ENCODE measurements at regions not wholly inside any gene's neighbourhood (a gene's known extent, or its start where the extent isn't known, plus 50 kb on each side); places are given as distances from the start of the nearest gene placed in this dataset.

DNA sequence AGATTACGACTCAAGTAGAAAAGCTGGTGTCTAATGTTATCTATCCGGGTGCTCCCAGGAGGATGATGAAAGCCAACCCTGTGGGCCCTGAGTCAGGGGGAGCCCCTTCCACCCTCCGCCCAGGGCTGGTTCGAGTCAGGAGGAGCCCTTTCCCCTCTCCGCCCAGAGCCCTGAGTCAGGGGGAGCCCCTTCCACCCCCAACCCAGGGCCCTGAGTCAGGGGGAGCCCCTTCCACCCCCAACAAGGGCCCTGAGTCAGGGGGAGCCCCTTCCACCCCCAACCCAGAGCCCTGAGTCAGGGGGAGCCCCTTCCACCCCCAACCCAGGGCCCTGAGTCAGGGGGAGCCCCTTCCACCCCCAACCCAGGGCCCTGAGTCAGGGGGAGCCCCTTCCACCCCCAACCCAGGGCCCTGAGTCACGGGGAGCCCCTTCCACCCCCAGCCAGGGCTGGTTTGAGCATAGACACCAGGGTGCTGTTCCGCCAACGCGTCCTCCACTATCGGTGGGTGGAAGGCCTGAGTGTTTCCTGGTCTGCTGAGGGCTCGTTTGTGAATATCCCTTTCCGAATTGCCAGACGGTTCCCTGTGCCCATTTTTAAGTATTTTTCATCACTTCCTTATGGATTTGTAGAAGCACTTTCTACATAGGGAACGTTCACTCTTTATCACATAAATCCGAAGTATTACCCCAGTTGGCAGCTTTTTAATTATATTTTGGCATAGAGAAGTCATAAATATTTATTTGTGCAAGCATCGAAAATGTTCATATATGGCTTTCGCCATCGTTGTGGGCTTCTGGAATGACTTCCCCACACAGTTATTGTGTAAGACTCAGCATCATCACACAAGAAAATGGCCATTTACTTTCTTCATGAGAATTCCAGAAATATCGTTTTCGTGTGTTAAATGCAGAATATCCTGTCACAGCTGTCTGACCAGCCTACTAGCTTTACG lies 380.6 kb downstream of the BRD1 start:
- FAIRE-seq: no peak
- no peak for DNase-seq (ENCODE audit: low spot score)

DNA sequence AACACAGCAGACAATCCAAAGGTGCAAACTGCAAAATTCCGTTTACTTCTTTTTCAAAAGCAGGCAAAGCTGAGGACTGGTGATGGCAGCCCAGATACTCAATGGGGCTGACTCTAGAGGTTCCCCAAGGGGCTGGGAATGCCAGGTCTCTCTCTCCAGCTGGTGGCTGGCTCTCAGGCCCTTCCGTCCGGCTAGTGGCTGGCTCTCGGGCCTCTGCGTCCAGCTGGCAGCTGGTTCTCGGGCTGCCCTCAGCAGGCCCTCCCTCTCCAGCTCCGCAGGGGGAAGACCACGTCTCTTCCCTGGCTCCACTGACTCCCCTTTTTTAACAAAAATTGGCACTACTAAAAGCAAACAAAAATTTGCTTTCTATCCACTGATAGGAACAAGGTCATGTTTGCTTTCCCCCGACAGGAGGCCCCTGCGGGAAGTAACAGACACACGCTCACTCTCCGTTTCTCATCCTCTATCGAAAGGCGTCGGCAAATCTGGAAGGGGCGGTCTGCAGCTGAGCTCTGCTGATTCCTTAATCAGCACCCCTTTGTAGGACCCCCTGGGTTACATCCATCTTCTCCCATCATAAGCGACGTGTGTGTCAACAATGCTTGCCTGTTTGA lies 381.4 kb downstream of the BRD1 start:
- FAIRE-seq (no peak), DNase-seq (ENCODE audit: low spot score) (no peak)

GRCh38 chr22:49444781-49445180 lies 382.9 kb downstream of the BRD1 start:
- no peak for FAIRE-seq
- no peak for DNase-seq (ENCODE audit: low spot score)

GRCh38 chr22:49440931-49441330 lies 386.7 kb downstream of the BRD1 start:
- no peak for FAIRE-seq

GRCh38 chr22:49439373-49439772 lies 388.3 kb downstream of the BRD1 start:
- DNase-seq (ENCODE audit: low spot score): no peak
- FAIRE-seq: no peak

More at GRCh38 chr22:49440931-49441330, 386.7 kb downstream of the BRD1 start:
- DNase-seq (ENCODE audit: low spot score): no peak

- FAIRE-seq: no peak
- no peak for DNase-seq (ENCODE audit: low spot score)
Measured at GRCh38 chr22:49437956-49438355, 389.7 kb downstream of the BRD1 start.

- no peak for DNase-seq (ENCODE audit: low spot score)
- no peak for FAIRE-seq
Measured at GRCh38 chr22:49437356-49437755, 390.3 kb downstream of the BRD1 start.

GRCh38 chr22:49436056-49436455 lies 391.6 kb downstream of the BRD1 start:
- FAIRE-seq: no peak
- no peak for DNase-seq (ENCODE audit: low spot score)

DNA sequence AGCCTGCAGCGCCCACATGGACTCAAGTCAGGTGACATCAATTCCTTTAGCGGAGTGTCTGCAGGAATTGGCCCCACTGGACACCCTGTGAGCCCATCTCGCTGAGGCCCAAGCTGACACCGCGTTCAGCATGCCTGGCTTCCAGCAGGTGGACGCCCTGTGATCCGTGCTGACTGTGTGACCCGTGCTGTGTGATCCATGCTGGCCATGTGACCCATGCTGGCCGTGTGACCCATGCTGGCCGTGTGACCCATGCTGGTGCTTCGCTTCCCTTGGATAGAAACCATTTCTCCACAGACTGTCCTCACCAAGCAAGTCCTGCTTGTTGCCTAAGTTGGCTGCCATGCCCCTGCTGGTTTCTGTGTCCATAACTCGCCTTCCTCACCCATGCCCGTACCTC lies 392.1 kb downstream of the BRD1 start:
- no peak for FAIRE-seq

GRCh38 chr22:49433717-49434611 lies 393.7 kb downstream of the BRD1 start:
- FAIRE-seq (no peak), DNase-seq (ENCODE audit: low spot score) (no peak)

More for the DNA sequence above, 392.1 kb downstream of the BRD1 start:
- DNase-seq (ENCODE audit: low spot score): no peak

DNA sequence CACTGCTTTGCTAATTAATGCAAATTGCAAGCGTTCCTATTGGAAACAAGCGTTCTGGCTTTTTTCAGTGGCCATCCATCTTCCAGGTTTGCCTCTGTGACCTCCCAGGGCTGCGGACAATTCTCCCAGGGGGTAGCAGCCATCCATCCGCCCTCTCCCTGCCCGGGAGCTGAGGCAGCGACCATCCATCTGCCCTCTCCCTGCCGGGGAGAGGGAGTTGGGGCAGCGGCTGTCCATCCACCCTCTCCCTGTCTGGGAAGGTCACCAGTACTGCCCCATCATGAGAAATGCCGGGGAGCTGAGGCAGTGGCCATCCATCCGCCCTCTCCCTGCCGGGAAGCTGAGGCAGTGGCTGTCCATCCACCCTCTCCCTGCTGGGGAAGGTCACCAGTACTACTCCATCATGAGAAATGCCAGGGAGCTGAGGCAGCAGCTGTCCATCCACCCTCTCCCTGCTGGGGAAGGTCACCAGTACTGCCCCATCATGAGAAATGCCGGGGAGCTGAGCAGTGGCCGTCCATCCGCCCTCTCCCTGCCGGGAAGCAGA lies 394.7 kb downstream of the BRD1 start:
- no peak for FAIRE-seq
- no peak for DNase-seq (ENCODE audit: low spot score)

DNA sequence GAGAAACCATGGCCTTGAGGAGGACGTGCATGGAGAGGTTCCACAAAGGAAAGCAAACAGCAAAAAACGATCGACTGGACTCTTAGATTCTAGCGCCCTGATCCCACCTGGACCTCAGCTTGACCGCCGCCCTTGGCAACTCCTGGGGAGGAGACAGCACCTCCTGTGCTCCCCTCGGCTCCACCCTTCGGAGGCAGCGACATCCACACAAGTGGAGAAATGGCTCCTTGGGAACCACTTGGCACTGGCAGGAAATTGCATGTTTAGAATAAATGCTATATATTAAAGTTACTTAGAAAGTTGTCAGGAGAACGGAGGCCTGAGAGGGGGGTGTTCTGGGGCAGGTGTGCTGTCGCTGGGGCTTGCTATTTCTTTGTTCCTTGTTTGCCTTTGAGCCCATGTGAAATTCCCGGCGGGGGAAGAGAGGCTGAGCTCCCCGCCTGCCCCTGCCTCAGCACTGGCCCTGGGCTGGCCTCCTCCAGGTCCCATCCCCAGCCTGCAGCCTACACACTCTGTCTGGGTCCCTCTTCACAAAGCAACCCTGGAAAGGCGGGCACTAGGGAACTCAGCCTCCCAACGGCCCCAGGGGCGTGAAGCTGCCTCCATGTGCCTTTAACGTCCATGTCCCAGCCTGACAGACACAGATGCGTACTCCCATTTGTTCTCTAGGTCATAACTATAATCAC lies 395.3 kb downstream of the BRD1 start:
- no peak for FAIRE-seq
- DNase-seq (ENCODE audit: low spot score): no peak

- FAIRE-seq (no peak), DNase-seq (ENCODE audit: low spot score) (no peak)
Measured at GRCh38 chr22:49431551-49431950, 396.1 kb downstream of the BRD1 start.

DNA sequence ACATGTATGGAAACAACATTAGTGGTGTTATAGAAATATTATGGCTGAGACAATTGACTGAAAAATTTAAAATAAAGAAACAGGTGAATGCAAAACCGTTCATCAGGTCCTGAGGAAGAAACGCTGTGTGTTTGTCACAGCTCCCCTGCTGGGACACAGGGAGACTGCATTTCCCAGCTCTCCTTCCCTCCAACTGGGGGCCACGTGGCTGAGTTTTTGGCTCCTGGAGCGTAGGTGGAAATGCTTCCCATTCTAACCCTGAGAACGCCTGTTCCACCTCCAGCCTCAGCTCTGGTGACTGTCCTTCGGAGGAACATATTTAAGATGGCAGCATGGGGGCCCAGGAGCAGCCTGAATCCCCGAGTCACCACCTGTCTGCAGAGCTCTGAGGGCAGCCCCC lies 398.6 kb downstream of the BRD1 start:
- no peak for FAIRE-seq

GRCh38 chr22:49427941-49428340 lies 399.7 kb downstream of the BRD1 start:
- FAIRE-seq (no peak), DNase-seq (ENCODE audit: low spot score) (no peak)

More for the DNA sequence above, 398.6 kb downstream of the BRD1 start:
- DNase-seq (ENCODE audit: low spot score): no peak

DNA sequence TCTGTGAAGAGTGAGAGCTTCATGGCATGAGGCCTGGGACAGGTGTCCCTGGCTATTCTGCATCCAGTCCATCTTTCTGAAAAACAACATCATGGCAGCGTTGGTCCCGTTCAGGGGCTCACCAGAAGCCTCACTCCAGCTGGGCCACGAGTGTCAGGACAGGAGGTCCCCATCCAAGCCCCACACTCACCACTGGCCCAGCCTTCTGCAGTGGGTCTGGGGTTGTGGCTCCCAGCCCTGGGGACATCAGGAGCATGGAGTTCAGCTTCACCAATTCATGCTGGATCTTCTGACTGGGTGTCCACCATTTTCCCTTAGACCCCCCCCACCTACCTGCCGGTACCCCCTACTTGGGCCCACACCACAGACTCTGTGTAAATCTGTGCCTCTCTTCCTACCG lies 400.3 kb downstream of the BRD1 start:
- DNase-seq (ENCODE audit: low spot score) (no peak), FAIRE-seq (no peak)

GRCh38 chr22:49426618-49427266 lies 400.9 kb downstream of the BRD1 start:
- no peak for FAIRE-seq

GRCh38 chr22:49426098-49426497 lies 401.6 kb downstream of the BRD1 start:
- DNase-seq (ENCODE audit: low spot score): no peak

More at GRCh38 chr22:49426618-49427266, 400.9 kb downstream of the BRD1 start:
- no peak for DNase-seq (ENCODE audit: low spot score)

GRCh38 chr22:49425356-49425755 lies 402.3 kb downstream of the BRD1 start:
- peak; percentile 16 for DNase-seq (ENCODE audit: low spot score)
- no peak for FAIRE-seq

More at GRCh38 chr22:49426098-49426497, 401.6 kb downstream of the BRD1 start:
- FAIRE-seq: peak; percentile 76

GRCh38 chr22:49424893-49425270 lies 402.8 kb downstream of the BRD1 start:
- no peak for DNase-seq (ENCODE audit: low spot score)
- FAIRE-seq: no peak

Measured in RCC 7860 (cell line).